Small intestine (tissue), 7 donors: ENCODE measurements at regions not wholly inside any gene's neighbourhood (a gene's known extent, or its start where the extent isn't known, plus 50 kb on each side); places are given as distances from the start of the nearest gene placed in this dataset.
A peak's percentile ranks its signal among the peaks of the same experiment; 100 is the strongest.
"Not testable (repeated sequence)": the region's sequence is repeated elsewhere in the genome, so short reads cannot be mapped to it uniquely, and the experiment has no call there.

Experiments used
- DNase-seq, 2 donors: peaks; one replicate each; pipeline versions ENCODE4 v3.0.0 to v3.0.0-alpha.2; 2013
- FAIRE-seq: peaks from 2 replicates; lab custom pipeline; 2012; peaks lifted over from hg19 to GRCh38; lab: Jason Lieb, UNC
- H3K27ac ChIP-seq, 3 donors: one replicate each; pipeline ENCODE4 v1.5.1; 2013; ENCODE audit warnings: low read length in 2 of 3, mild to moderate bottlenecking in 2 of 3, control low read depth in 1 of 3, inconsistent platforms in 1 of 3, low read depth in 1 of 3, moderate library complexity in 1 of 3
- H3K27me3 ChIP-seq, 3 donors: one replicate each; pipeline ENCODE4 v1.6.1; 2013; ENCODE audit warnings: low read length in 3 of 3, inconsistent platforms in 1 of 3; ENCODE audit not compliant: control insufficient read depth in 3 of 3, insufficient read depth in 3 of 3
- H3K36me3 ChIP-seq, 3 donors: one replicate each; pipeline ENCODE4 v1.6.1; 2013; ENCODE audit warnings: low read length in 3 of 3, inconsistent platforms in 1 of 3, low read depth in 1 of 3, mild to moderate bottlenecking in 1 of 3, moderate library complexity in 1 of 3; ENCODE audit not compliant: control insufficient read depth in 3 of 3, insufficient read depth in 2 of 3
- H3K4me1 ChIP-seq, 3 donors: one replicate each; pipeline ENCODE4 v1.6.1; 2013; ENCODE audit warnings: low read length in 2 of 3, inconsistent platforms in 1 of 3, low read depth in 1 of 3, mild to moderate bottlenecking in 1 of 3, moderate library complexity in 1 of 3; ENCODE audit not compliant: control insufficient read depth in 3 of 3, insufficient read depth in 2 of 3
- H3K4me3 ChIP-seq, 3 donors: one replicate each; pipeline ENCODE4 v1.5.1; 2013; ENCODE audit warnings: low read length in 3 of 3, control low read depth in 1 of 3, inconsistent platforms in 1 of 3, low read depth in 1 of 3, mild to moderate bottlenecking in 1 of 3, moderate library complexity in 1 of 3
- H3K9me3 ChIP-seq, 2 donors: one replicate each; pipeline ENCODE4 v1.6.1; 2013; ENCODE audit warnings: low read depth in 1 of 2, low read length in 1 of 2; ENCODE audit not compliant: control insufficient read depth in 2 of 2, insufficient read depth in 1 of 2
- WGBS, 3 donors: extraction: QIAGEN DNeasy Blood & Tissue Kit; methylation state at CpG; one replicate each; pipeline ENCODE4 v1.1.7; 2013; 5-methylcytosine and 5-hydroxymethylcytosine counted together
- donor health status: healthy with polysubstance abuse.
- donor health status: control.
- donor health status: control.
- donor health status: Bipolar disorder and iron deficiency.
- donor health status: healthy.

DNA sequence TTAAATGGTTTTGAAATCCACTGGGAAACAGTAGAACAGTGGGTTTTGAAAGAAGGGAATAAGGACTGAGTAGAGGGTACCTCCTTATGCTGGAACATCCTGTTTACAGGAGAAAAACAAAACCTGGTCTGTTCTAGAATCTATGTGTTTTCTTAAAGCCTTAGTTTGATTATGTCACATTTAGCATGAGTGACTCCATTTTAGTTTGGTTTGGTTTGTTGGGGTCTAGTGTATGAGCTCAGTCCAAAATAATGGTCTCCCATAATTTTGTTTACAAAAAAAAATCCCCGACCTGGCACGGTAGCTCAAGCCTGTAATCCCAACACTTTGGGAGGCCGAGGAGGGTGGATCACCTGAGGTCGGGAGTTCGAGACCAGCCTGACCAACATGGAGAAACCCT, 179.4 kb downstream of the FAM76B start:
- H3K4me3 ChIP-seq, H3K36me3 ChIP-seq, H3K4me1 ChIP-seq, H3K9me3 ChIP-seq, H3K27me3 ChIP-seq, DNase-seq, H3K27ac ChIP-seq, FAIRE-seq: not testable (repeated sequence)
- WGBS, 3 donors: 93 to 96% (median 93%) methylated on average over 5 of the region's 5 CpGs

DNA sequence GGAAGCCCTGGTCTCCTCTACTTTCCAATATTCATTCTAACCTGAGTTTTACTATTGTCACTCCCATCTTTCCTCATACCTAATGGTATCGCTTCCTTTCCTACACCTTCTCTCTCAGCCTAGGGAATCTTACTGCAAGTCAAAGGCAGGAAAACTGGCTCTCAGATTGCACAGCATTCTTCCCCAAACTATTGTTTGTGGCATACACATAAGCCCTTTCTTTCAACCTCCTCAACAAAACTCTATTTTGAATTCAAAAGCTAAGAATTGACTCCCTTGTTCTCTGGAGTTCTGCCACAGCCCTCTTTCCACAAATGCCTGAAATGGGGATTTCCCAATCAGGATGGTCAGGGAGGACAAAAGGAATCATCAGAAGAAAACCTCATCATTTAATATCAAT, 181.5 kb downstream of the FAM76B start:
- H3K27ac ChIP-seq: no peak overlapping the region
- DNase-seq: no peak
- FAIRE-seq: no peak
- H3K4me1 ChIP-seq: no peaks in the 10 kb centered on the region
- H3K36me3 ChIP-seq: no peaks in the 10 kb centered on the region
- H3K27me3 ChIP-seq: peaks cover 0 to 1% (median 0%) of the 10 kb centered on the region in 3 donors
- H3K4me3 ChIP-seq: no peak overlapping the region
- 93 to 100% (median 99%) methylated on average over 1 of the region's 1 CpG for WGBS, 3 donors
- H3K9me3 ChIP-seq: no peaks in the 10 kb centered on the region

DNA sequence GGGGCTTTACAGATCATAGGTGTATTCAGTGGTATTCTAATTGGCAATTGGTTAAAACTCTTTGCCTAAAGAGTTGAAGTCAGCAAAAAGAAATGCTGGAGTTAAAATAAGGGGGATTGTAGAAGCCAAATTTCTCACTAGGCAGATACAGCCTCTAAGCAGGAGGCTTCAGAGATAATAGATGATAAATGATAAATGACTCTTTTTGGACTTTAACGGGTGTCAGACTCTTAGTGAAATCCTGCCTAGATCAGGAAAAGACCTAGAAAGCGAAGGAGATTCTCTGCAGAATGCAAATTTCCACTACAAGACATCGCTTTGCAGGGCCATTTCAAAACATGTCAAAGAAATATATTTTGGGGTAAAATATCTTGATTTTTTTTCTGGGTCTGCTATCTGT, 182.8 kb downstream of the FAM76B start:
- 81 to 92% (median 81%) methylated on average over 3 of the region's 3 CpGs for WGBS, 3 donors
- H3K4me3 ChIP-seq: no peak overlapping the region
- no peak overlapping the region for H3K27ac ChIP-seq
- H3K36me3 ChIP-seq: no peaks in the 10 kb centered on the region
- FAIRE-seq: no peak
- peaks cover 0 to 1% (median 0%) of the 10 kb centered on the region in 3 donors for H3K27me3 ChIP-seq
- DNase-seq: no peak
- H3K9me3 ChIP-seq: no peaks in the 10 kb centered on the region
- H3K4me1 ChIP-seq: no peaks in the 10 kb centered on the region

DNA sequence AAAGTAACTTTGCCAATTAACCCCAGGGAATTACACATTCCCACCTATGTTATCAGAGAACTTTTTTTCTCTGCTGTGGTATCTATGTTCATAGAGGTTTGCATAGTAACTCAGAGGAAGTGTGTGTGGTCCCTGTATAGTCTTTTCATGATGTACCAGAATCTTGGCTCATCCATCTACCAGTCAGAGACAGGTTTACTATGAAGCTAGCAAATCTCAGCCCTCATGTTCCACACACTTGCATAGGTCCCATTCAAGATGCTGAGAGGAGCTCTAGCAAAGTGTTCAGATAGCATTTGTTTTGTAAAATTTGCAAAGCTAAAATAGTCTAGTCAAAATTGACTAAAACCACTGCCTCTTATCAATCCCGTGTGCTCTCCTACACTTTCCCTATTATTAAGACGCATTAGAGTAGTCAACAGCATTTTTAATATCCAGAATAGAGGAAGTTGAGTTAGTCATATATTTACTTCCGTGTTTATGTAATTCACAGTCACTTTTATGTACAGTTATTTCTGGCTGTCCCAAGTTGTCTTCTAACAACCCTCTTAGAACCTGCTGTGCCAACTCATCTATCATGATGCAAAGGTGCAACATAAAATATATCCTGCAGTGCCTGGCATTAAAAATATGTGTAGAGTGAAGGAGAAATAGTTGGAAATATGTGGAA, 184.2 kb downstream of the FAM76B start:
- no peaks in the 10 kb centered on the region for H3K9me3 ChIP-seq
- no peaks in the 10 kb centered on the region for H3K4me1 ChIP-seq
- FAIRE-seq (no peak), DNase-seq (no peak)
- H3K27me3 ChIP-seq: peaks cover 0 to 1% (median 0%) of the 10 kb centered on the region in 3 donors
- WGBS, 3 donors: 68 to 79% (median 70%) methylated on average over 3 of the region's 3 CpGs
- H3K27ac ChIP-seq: no peak overlapping the region
- H3K36me3 ChIP-seq: no peaks in the 10 kb centered on the region
- no peak overlapping the region for H3K4me3 ChIP-seq

DNA sequence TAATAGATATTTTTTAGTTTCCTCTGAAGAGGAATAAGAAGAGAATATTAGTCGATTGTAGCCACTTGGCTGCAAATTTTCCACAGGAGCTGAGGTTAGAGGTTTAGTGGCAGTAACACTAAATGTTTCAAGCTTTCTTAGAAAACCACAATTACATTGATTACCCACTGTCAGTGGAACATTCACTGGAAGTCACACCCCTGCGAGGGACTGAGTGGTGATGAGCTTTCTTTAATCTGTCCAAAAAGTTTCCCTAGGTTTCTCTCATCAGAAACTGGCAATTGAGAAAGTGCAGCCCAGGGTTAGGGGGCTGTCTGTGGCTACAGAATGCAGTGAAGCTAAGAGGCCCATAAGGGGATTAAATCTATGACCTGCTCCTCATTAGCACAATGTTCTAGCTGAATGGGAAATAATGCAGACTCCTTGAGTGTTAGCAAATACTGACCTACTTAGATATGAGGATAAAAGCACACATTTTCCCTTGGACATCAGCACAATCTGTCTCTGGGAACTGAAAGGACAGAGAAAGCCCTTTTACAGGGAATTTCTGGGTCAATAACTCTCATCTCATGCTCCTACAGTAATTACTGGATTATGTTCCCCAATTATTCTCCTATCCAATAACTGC, 189.5 kb downstream of the FAM76B start:
- FAIRE-seq (no peak), DNase-seq (no peak)
- Histone ChIP-seq H3K36me3 (no peaks in the 10 kb centered on the region), H3K9me3 (no peaks in the 10 kb centered on the region), H3K27ac (no peak overlapping the region), H3K4me3 (no peak overlapping the region), H3K4me1 (peaks cover 0 to 2% (median 0%) of the 10 kb centered on the region in 3 donors), H3K27me3 (no peaks in the 10 kb centered on the region)
- 72 to 79% (median 74%) methylated on average over 2 of the region's 2 CpGs for WGBS, 3 donors

DNA sequence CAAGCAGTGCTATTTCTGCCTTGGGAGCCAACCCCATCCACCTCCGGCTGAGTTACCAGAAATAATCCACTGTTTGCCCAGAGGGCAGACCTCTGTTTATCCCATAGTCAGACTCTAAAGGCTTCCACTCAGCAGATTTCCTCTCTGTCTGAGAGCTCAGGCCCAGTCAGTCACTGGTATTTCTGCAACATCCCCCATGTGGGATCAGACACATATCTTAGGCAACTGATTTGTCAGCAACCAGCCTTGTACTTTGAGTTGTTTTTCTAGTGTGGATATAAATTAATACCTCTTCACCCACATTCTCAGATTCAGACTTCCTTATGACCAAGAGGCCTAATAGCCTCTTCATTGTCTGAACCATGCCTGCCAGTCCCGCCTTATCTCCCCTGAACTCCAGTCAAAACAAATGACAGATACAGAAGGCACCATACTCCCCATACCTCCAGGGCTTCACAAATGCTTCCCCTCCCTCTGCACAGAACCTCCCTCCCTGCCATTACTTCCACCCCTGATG, 193.6 kb downstream of the FAM76B start:
- no peak for FAIRE-seq

DNA sequence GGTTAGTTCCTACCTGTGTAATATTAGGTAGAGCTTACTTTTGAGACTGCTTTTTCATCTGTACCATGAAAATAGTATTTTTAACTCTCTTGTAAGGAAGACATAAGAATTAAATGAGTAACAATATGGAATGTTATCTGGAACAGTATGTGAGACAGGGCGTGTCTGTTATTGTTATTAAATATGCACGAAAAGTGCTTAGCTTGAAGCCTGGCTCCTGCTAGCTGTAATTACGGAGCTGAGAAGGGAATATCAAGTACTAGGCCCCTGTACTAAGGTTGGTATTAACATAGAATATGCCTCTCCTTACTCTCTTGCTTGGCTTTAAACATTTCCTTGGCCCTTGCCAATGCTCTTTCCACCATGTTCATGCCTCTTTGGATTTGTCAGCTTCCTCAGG, 194.0 kb downstream of the FAM76B start:
- Histone ChIP-seq H3K4me3 (no peak overlapping the region), H3K27ac (peak overlapping the region in 1 of 3 donors; percentile 67), H3K27me3 (no peaks in the 10 kb centered on the region), H3K4me1 (peaks cover 0 to 2% (median 0%) of the 10 kb centered on the region in 3 donors), H3K36me3 (no peaks in the 10 kb centered on the region), H3K9me3 (no peaks in the 10 kb centered on the region)
- DNase-seq (no peak), FAIRE-seq (no peak)
- 76 to 91% (median 85%) methylated on average over 3 of the region's 3 CpGs for WGBS, 3 donors

More for the DNA sequence above, 193.6 kb downstream of the FAM76B start:
- Histone ChIP-seq H3K27me3 (no peaks in the 10 kb centered on the region), H3K4me1 (peaks cover 0 to 2% (median 0%) of the 10 kb centered on the region in 3 donors), H3K36me3 (no peaks in the 10 kb centered on the region), H3K9me3 (no peaks in the 10 kb centered on the region), H3K4me3 (no peak overlapping the region), H3K27ac (peak overlapping the region in 1 of 3 donors; percentile 67)
- DNase-seq: peak in 1 of 2 donors; percentile 65
- WGBS, 3 donors: 61 to 82% (median 75%) methylated on average over 2 of the region's 2 CpGs

DNA sequence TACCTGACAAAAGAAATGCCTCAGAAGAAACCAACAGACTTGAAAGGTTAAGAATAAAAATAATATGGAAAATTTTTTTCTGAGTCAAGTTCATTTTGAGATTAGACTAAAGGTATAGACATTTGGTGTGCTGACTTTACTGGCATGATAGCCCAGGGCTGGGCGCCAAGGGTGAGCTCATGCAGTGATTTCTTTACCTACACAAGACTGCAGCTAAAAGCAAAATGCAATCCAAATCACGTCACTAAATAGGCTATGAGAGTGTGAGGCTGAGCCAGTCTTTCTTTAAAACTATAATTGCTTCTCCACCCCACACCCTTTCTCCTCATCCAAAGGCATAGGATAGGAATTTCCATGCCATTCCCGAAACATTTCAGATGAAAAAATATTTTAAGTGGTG, 196.5 kb downstream of the FAM76B start:
- DNase-seq (no peak), FAIRE-seq (no peak)
- H3K27ac ChIP-seq: no peak overlapping the region
- WGBS, 3 donors: 63 to 75% (median 73%) methylated on average over 3 of the region's 3 CpGs
- H3K4me1 ChIP-seq: peaks cover 0 to 2% (median 0%) of the 10 kb centered on the region in 3 donors
- no peaks in the 10 kb centered on the region for H3K9me3 ChIP-seq
- H3K4me3 ChIP-seq: no peak overlapping the region
- no peaks in the 10 kb centered on the region for H3K27me3 ChIP-seq
- H3K36me3 ChIP-seq: no peaks in the 10 kb centered on the region
